ENCODE measurements at regions not wholly inside any gene's neighbourhood (a gene's known extent, or its start where the extent isn't known, plus 50 kb on each side); places are given as distances from the start of the nearest gene placed in this dataset.

DNA sequence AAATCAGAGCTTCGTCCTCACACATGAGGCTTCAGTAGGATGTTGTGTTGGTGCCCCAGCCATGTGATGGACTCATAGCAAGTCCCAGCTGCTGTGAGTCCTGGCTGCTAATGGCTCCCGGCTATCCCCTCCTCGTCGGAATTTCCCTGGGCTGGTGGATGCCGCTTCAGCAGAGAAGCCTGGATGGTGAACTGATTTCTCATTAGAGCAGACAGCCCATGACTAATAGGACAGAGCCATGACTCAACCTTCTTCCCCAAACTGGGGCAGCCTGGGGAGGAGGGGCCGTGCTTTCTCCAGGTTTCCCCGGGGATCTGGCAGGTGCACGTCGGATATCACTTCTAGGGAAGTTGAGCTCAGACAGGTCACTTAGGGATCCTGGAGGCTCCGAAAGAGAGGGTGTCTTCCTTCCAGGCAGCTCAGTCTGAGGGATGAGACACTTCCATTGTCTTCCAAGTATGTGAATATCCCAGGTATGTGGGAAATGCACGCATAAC is 112.7 kb downstream of the ASMT start:
- TF ChIP-seq, protein P1, sequence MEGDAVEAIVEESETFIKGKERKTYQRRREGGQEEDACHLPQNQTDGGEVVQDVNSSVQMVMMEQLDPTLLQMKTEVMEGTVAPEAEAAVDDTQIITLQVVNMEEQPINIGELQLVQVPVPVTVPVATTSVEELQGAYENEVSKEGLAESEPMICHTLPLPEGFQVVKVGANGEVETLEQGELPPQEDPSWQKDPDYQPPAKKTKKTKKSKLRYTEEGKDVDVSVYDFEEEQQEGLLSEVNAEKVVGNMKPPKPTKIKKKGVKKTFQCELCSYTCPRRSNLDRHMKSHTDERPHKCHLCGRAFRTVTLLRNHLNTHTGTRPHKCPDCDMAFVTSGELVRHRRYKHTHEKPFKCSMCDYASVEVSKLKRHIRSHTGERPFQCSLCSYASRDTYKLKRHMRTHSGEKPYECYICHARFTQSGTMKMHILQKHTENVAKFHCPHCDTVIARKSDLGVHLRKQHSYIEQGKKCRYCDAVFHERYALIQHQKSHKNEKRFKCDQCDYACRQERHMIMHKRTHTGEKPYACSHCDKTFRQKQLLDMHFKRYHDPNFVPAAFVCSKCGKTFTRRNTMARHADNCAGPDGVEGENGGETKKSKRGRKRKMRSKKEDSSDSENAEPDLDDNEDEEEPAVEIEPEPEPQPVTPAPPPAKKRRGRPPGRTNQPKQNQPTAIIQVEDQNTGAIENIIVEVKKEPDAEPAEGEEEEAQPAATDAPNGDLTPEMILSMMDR (IDR thresholded peaks at IDR 0.05; ENCODE audit: low read depth, low read length), result no peak
- DNase-seq (ENCODE audit: extremely low read depth, low read depth), result no peak

DNA sequence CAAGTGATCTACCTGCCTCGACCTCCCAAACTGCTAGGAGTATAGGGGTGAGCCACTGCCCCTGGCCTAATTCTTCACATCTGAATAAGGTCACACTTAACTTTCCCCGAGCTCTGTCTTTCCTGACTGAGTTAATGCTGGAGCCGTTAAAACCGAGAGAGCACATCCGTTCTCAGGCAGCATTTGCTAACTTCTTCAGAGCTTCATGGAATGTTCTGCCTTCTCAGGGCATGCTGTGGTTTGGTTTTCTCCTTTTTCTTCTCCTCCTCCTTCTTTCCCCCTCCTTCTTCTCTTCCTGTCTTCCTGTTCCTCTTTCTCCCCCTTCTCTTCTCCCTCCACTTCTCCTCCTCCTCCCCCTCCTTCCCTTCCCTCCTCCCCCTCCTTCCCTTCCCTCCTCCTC is 119.9 kb downstream of the ASMT start:
- TF ChIP-seq, protein P1 (IDR thresholded peaks at IDR 0.05; ENCODE audit: low read depth, low read length), result no peak
- no peak for DNase-seq (ENCODE audit: extremely low read depth, low read depth)

DNA sequence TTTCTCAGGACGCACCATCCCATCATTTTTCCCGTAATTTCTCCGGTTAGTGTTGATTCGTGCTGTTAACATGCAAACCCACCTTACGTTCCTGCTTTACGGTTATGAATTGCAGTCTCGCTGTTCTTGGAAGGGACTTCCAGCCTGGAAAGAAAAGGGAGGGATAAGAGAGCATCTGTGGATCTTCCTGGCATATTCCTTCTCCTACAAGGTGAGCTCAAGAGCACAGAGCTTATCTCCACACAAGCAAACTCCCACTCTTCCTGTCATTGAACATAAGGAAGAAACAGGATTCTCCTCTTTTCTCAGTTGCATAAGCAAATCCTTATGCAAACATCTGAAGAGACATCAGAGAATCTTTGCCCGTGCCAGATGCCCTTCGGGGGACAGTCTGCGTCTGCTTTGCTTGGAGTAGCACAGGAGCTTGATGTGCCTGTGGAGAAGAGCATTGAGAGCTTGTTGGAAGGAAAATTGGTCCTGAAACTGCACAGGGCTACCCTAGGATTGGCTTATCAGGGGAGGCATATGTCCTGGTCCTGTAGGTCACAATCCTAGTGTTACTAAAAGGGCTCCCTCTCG is 127.0 kb downstream of the ASMT start:
- no peak for DNase-seq (ENCODE audit: extremely low read depth, low read depth)
- TF ChIP-seq, protein P1 (IDR thresholded peaks at IDR 0.05; ENCODE audit: low read depth, low read length), result no peak

DNA sequence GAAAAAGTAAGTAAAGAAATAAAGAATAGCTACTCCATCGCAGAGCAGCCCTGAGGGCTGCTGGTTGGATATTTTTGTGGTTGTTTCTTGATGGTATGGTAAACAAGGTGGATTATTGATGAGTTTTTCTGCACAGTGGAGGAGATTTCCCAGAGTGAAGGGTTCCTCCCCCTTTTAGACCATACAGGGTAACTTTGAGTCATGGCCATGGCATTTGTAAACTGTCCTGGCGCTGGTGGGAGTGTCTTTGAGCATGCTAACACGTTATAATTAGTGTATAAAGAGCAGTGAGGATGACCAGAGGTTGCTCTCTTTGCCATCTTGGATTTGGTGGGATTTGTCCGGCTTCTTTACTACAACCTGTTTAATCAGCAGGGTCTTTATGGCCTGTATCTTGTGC is 128.2 kb downstream of the ASMT start:
- DNase-seq (ENCODE audit: extremely low read depth, low read depth), result no peak
- TF ChIP-seq, protein P1 (IDR thresholded peaks at IDR 0.05; ENCODE audit: low read depth, low read length), result no peak

DNA sequence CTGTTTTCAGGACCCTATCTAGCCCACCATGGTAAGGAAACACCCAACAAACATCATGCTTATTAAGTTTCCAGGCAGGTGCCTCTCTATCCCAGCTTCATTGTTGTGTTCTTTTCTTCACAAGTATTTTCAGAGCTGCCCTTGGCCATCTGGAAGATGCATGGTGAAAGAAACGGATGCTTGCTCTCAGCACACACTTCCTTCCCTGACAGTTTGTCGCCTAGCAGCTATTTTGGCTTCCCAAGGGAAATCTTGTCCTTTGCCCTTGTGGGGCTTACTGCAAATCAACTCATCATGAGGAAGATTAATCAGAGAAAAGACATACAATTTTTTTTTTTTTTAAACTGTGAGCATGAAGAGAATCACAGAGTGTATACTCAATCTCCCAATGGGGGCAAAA is 128.8 kb downstream of the ASMT start:
- DNase-seq (ENCODE audit: extremely low read depth, low read depth), result no peak
- TF ChIP-seq, protein P1 (IDR thresholded peaks at IDR 0.05; ENCODE audit: low read depth, low read length), result no peak

DNA sequence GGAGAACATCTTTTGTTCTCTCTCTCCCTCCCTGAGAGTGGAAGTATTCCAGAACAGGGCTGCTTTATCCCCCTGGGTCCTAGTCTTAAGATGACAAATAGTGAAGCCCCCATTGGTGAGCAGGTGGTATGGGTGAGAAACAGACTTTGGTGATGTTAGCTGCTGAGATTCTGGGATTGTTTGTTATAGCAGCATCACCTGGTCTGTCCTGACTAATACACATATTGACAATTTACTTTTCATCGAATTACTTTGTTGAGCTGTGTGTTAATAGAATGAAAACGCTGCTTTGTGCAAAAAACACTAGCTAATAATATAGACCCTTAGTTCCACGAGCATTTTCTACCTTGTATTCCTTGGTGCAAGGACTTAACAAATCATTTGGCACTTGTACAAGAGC is 133.5 kb downstream of the ASMT start:
- DNase-seq (ENCODE audit: extremely low read depth, low read depth), result no peak
- TF ChIP-seq, protein P1 (IDR thresholded peaks at IDR 0.05; ENCODE audit: low read depth, low read length), result no peak

DNA sequence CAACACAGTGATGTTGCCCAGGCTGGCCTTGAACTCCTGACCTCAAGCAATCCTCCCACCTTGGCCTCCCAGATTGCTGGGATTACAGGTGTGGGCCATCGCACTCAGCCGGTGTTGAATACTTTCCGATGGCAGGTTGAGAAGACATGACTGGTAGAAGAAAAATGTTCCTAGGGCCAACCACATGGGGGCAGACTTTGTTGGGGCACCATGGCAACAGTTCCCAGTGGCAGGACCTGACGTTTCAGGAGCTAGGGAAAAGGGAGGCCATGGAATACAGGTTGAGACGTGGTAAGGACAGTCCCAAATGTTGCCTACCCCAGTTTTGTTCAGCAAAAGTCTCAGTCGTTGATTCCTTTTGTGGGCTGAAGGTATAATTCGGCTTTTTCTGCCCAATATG is 134.6 kb downstream of the ASMT start:
- TF ChIP-seq, protein P1 (IDR thresholded peaks at IDR 0.05; ENCODE audit: low read depth, low read length), result no peak
- no peak for DNase-seq (ENCODE audit: extremely low read depth, low read depth)
